Esophagus squamous epithelium (tissue), 5 donors: ENCODE measurements at regions not wholly inside any gene's neighbourhood (a gene's known extent, or its start where the extent isn't known, plus 50 kb on each side); places are given as distances from the start of the nearest gene placed in this dataset.

ENCODE experiments used
- DNase-seq: peaks from one replicate; lab custom pipeline; 2025; lab: John Stamatoyannopoulos, UW
- H3K27ac ChIP-seq, 4 donors: fragments of 200-600 bp; sonication (generic); one replicate each; pipeline ENCODE4 v1.5.1; 2016 to 2019; ENCODE audit warnings: mild to moderate bottlenecking in 1 of 4
- H3K27me3 ChIP-seq, 4 donors: fragments of 200-600 bp; sonication (generic); 1 replicate in 3 of 4; 2 replicates in 1 of 4; pipeline versions ENCODE4 v1.5.1 to v1.6.0; 2017 to 2021; ENCODE audit warnings: antibody characterized with exemption in 1 of 4
- H3K36me3 ChIP-seq, 3 donors: fragments of 200-600 bp; sonication (generic); one replicate each; pipeline ENCODE4 v1.5.1; 2016 to 2019
- H3K4me1 ChIP-seq, 3 donors: fragments of 200-600 bp; sonication (generic); one replicate each; pipeline ENCODE4 v1.5.1; 2017 to 2019
- H3K4me3 ChIP-seq, 4 donors: fragments of 200-600 bp; sonication (generic); 1 replicate in 3 of 4; 2 replicates in 1 of 4; pipeline ENCODE4 v1.5.1; 2016 to 2019; ENCODE audit warnings: mild to moderate bottlenecking in 2 of 4, moderate library complexity in 1 of 4
- H3K9me3 ChIP-seq, 3 donors: fragments of 200-600 bp; sonication (generic); one replicate each; pipeline ENCODE4 v1.5.1; 2016 to 2019
- CTCF ChIP-seq, 6 experiments: fragments of 450-650 bp in 4 of 6; fragments of 200-600 bp in 2 of 6; sonication (generic) in 2 of 6; IDR thresholded peaks; one replicate each; pipeline ENCODE4 v1.5.1; 2016 to 2019; ENCODE audit warnings: antibody characterized with exemption in 6 of 6, mild to moderate bottlenecking in 4 of 6, moderate library complexity in 4 of 6
- POLR2A ChIP-seq, 4 donors: fragments of 450-650 bp; IDR thresholded peaks; one replicate each; pipeline ENCODE4 v1.6.1; 2017; ENCODE audit warnings: antibody characterized with exemption in 4 of 4, mild to moderate bottlenecking in 4 of 4, moderate library complexity in 3 of 4
- WGBS, 2 donors: methylation state at CpG; one replicate each; pipeline ENCODE4 v1.1.5; 2018; 5-methylcytosine and 5-hydroxymethylcytosine counted together
- intact Hi-C: fragments of 100-400 bp; cut with DNase I; formaldehyde crosslinking; loops from one replicate; pipeline ENCODE4 v1.15.0; 2022
- donor health status: DM: yes; HTN: yes; CAD: no.

GRCh38 chr7:28348636-28349035 is 63.7 kb upstream of the CREB5 start:
- Histone ChIP-seq H3K4me3 (no peak overlapping the region), H3K9me3 (no peaks in the 10 kb centered on the region), H3K27me3 (no peaks in the 10 kb centered on the region), H3K4me1 (peaks cover 0 to 26% (median 4%) of the 10 kb centered on the region in 3 donors), H3K36me3 (no peaks in the 10 kb centered on the region), H3K27ac (peak overlapping the region in 1 of 4 donors; percentile 51)
- WGBS, 2 donors, result 62 to 64% methylated on average over 5 of the region's 5 CpGs
- intact Hi-C loops, result no loop called here
- TF ChIP-seq POLR2A (IDR thresholded peaks at IDR 0.05), result no peak
- no peak for TF ChIP-seq CTCF (IDR thresholded peaks at IDR 0.05)
- no peak for DNase-seq

- Histone ChIP-seq H3K4me1 (peaks cover 0 to 33% (median 4%) of the 10 kb centered on the region in 3 donors), H3K27ac (no peak overlapping the region), H3K27me3 (no peaks in the 10 kb centered on the region), H3K4me3 (no peak overlapping the region), H3K9me3 (no peaks in the 10 kb centered on the region), H3K36me3 (no peaks in the 10 kb centered on the region)
- intact Hi-C loops, result no loop called here
- DNase-seq, result no peak
- no peak for TF ChIP-seq CTCF (IDR thresholded peaks at IDR 0.05)
- no peak for TF ChIP-seq POLR2A (IDR thresholded peaks at IDR 0.05)
- 88 to 93% methylated on average over 1 of the region's 1 CpG for WGBS, 2 donors
Observed at GRCh38 chr7:28349637-28350036, 62.7 kb upstream of the CREB5 start.

- no peaks in the 10 kb centered on the region for H3K27me3 ChIP-seq
- H3K27ac ChIP-seq, result no peak overlapping the region
- no peaks in the 10 kb centered on the region for H3K9me3 ChIP-seq
- DNase-seq, result no peak
- TF ChIP-seq CTCF (IDR thresholded peaks at IDR 0.05) (no peak), POLR2A (IDR thresholded peaks at IDR 0.05) (no peak)
- H3K36me3 ChIP-seq, result no peaks in the 10 kb centered on the region
- intact Hi-C loops, result no loop called here
- peaks cover 0 to 36% (median 4%) of the 10 kb centered on the region in 3 donors for H3K4me1 ChIP-seq
- WGBS, 2 donors, result 93 to 94% methylated on average over 4 of the region's 4 CpGs
- H3K4me3 ChIP-seq, result no peak overlapping the region
Observed at GRCh38 chr7:28350662-28351061, 61.7 kb upstream of the CREB5 start.

GRCh38 chr7:28351450-28351849 is 60.9 kb upstream of the CREB5 start:
- no peak for DNase-seq
- TF ChIP-seq POLR2A (IDR thresholded peaks at IDR 0.05), result no peak
- no peak for TF ChIP-seq CTCF (IDR thresholded peaks at IDR 0.05)
- Histone ChIP-seq H3K27me3 (no peaks in the 10 kb centered on the region), H3K27ac (no peak overlapping the region), H3K36me3 (no peaks in the 10 kb centered on the region), H3K4me1 (peaks cover 0 to 35% (median 1%) of the 10 kb centered on the region in 3 donors), H3K9me3 (no peaks in the 10 kb centered on the region), H3K4me3 (no peak overlapping the region)
- 67 to 73% methylated on average over 1 of the region's 1 CpG for WGBS, 2 donors
- intact Hi-C loops, result no loop called here

GRCh38 chr7:28354601-28355402 is 57.5 kb upstream of the CREB5 start:
- peaks cover 0 to 23% (median 0%) of the 10 kb centered on the region in 3 donors for H3K4me1 ChIP-seq
- TF ChIP-seq POLR2A (IDR thresholded peaks at IDR 0.05), result no peak
- no peak for TF ChIP-seq CTCF (IDR thresholded peaks at IDR 0.05)
- WGBS, 2 donors, result 62 to 75% methylated on average over 8 of the region's 8 CpGs
- no peaks in the 10 kb centered on the region for H3K27me3 ChIP-seq
- no peaks in the 10 kb centered on the region for H3K36me3 ChIP-seq
- intact Hi-C loops, result no loop called here
- H3K9me3 ChIP-seq, result no peaks in the 10 kb centered on the region
- H3K4me3 ChIP-seq, result no peak overlapping the region
- peak overlapping the region in 1 of 4 donors; percentile 47 for H3K27ac ChIP-seq
- DNase-seq, result no peak
